GM20431 (cell line): ENCODE measurements at regions not wholly inside any gene's neighbourhood (a gene's known extent, or its start where the extent isn't known, plus 50 kb on each side); places are given as distances from the start of the nearest gene placed in this dataset.
"Not testable (repeated sequence)": the region's sequence is repeated elsewhere in the genome, so short reads cannot be mapped to it uniquely, and the experiment has no call there.

Experiments
- in situ Hi-C: fragments of 300-500 bp; cut with MseI, MboI; formaldehyde crosslinking; loops from one replicate; pipeline ENCODE4 v1.15.0; 2020; ENCODE audit warnings: low sequenced_read_pairs; ENCODE audit not compliant: unreplicated experiment

GRCh38 chr5:15271596-15271995, 228.4 kb upstream of the FBXL7 start:
- in situ Hi-C loops = not testable (repeated sequence)

- in situ Hi-C loops = no loop called here
These were observed 232.0 kb upstream of the FBXL7 start for GRCh38 chr5:15267966-15268365.

GRCh38 chr5:15266841-15267240, 233.1 kb upstream of the FBXL7 start:
- in situ Hi-C loops = no loop called here

- in situ Hi-C loops = no loop called here
These were observed 233.8 kb upstream of the FBXL7 start for GRCh38 chr5:15266229-15266628.

- in situ Hi-C loops = no loop called here
These were observed 236.0 kb upstream of the FBXL7 start for GRCh38 chr5:15263942-15264341.

GRCh38 chr5:15263406-15263805, 236.6 kb upstream of the FBXL7 start:
- in situ Hi-C loops = no loop called here

GRCh38 chr5:15261269-15261995, 238.5 kb upstream of the FBXL7 start:
- in situ Hi-C loops = no loop called here

- in situ Hi-C loops = no loop called here
These were observed 239.4 kb upstream of the FBXL7 start for GRCh38 chr5:15260356-15261268.

GRCh38 chr5:15256485-15256884, 243.5 kb upstream of the FBXL7 start:
- in situ Hi-C loops = no loop called here

GRCh38 chr5:15255576-15255975, 244.4 kb upstream of the FBXL7 start:
- in situ Hi-C loops = no loop called here

GRCh38 chr5:15254607-15255006, 245.4 kb upstream of the FBXL7 start:
- in situ Hi-C loops = no loop called here

- in situ Hi-C loops = no loop called here
These were observed 247.6 kb upstream of the FBXL7 start for GRCh38 chr5:15252331-15252730.

- in situ Hi-C loops = no loop called here
These were observed 250.8 kb upstream of the FBXL7 start for GRCh38 chr5:15249152-15249551.

GRCh38 chr5:15248731-15249130, 251.2 kb upstream of the FBXL7 start:
- in situ Hi-C loops = no loop called here

- in situ Hi-C loops = no loop called here
These were observed 254.1 kb upstream of the FBXL7 start for GRCh38 chr5:15245913-15246312.

GRCh38 chr5:15243301-15244020, 256.5 kb upstream of the FBXL7 start:
- in situ Hi-C loops = no loop called here

GRCh38 chr5:15241216-15241821, 258.7 kb upstream of the FBXL7 start:
- in situ Hi-C loops = no loop called here

GRCh38 chr5:15238006-15238405, 262.0 kb upstream of the FBXL7 start:
- in situ Hi-C loops = no loop called here

GRCh38 chr5:15236911-15237508, 263.0 kb upstream of the FBXL7 start:
- in situ Hi-C loops = no loop called here

- in situ Hi-C loops = no loop called here
These were observed 265.1 kb upstream of the FBXL7 start for GRCh38 chr5:15234911-15235310.
